CD4-positive, CD25-positive, alpha-beta regulatory T cell (primary cell): ENCODE measurements at regions not wholly inside any gene's neighbourhood (a gene's known extent, or its start where the extent isn't known, plus 50 kb on each side); places are given as distances from the start of the nearest gene placed in this dataset.
"Not testable (repeated sequence)": the region's sequence is repeated elsewhere in the genome, so short reads cannot be mapped to it uniquely, and the experiment has no call there.

Experiments
- ATAC-seq, 2 donors: fragments of 150-1000 bp; cut with Tn5 transposase; one replicate each; pipeline ENCODE4 v1.10.0; 2021; ENCODE audit warnings: low read depth in 2 of 2, moderate number of reproducible peaks in 2 of 2, moderate library complexity in 1 of 2
- DNase-seq, 3 donors: peaks; one replicate each; pipeline versions ENCODE4 v3.0.0 to v3.0.0-alpha.2; 2012 to 2022; ENCODE audit warnings: mixed read lengths in 1 of 3
- H3K27ac ChIP-seq: one replicate; pipeline ENCODE4 v1.7.0; 2013; ENCODE audit warnings: mild to moderate bottlenecking, low read length; ENCODE audit not compliant: insufficient read depth, poor library complexity, severe bottlenecking
- H3K27me3 ChIP-seq: one replicate; pipeline ENCODE4 v1.7.0; 2013; ENCODE audit warnings: low read length; ENCODE audit not compliant: control insufficient read depth, insufficient read depth
- H3K36me3 ChIP-seq: one replicate; pipeline ENCODE4 v1.7.0; 2013; ENCODE audit warnings: mild to moderate bottlenecking, low read length, moderate library complexity; ENCODE audit not compliant: control insufficient read depth, insufficient read depth
- H3K4me1 ChIP-seq: 2 replicates; pipeline ENCODE4 v1.7.0; 2013; ENCODE audit warnings: mild to moderate bottlenecking, low read length; ENCODE audit not compliant: insufficient read depth, control insufficient read depth, poor library complexity, severe bottlenecking
- H3K4me3 ChIP-seq: one replicate; pipeline ENCODE4 v1.7.0; 2013; ENCODE audit warnings: low read depth, mild to moderate bottlenecking, low read length, moderate library complexity
- H3K9me3 ChIP-seq, 2 experiments: 1 replicate in 1 of 2; 2 replicates in 1 of 2; pipeline ENCODE4 v1.7.0; 2013; ENCODE audit warnings: low read length in 2 of 2, mild to moderate bottlenecking in 1 of 2, moderate library complexity in 1 of 2; ENCODE audit not compliant: control insufficient read depth in 2 of 2
- H3K27ac Mint-ChIP-seq, 3 donors: one replicate each; pipeline ENCODE4 v1.8.0; 2020 to 2022; ENCODE audit warnings: mild to moderate bottlenecking in 3 of 3, mixed read lengths in 3 of 3, moderate library complexity in 2 of 3
- H3K27me3 Mint-ChIP-seq: one replicate; pipeline ENCODE4 v1.8.0; 2022; ENCODE audit warnings: mild to moderate bottlenecking, mixed read lengths
- H3K36me3 Mint-ChIP-seq: one replicate; pipeline ENCODE4 v1.8.0; 2020; ENCODE audit warnings: mixed read lengths
- H3K4me1 Mint-ChIP-seq, 4 donors: one replicate each; pipeline ENCODE4 v1.8.0; 2020 to 2022; ENCODE audit warnings: mixed read lengths in 4 of 4, mild to moderate bottlenecking in 1 of 4
- H3K4me3 Mint-ChIP-seq, 4 donors: one replicate each; pipeline ENCODE4 v1.8.0; 2020 to 2022; ENCODE audit warnings: mild to moderate bottlenecking in 4 of 4, mixed read lengths in 4 of 4, moderate library complexity in 3 of 4
- H3K9me3 Mint-ChIP-seq, 7 donors: one replicate each; pipeline ENCODE4 v1.8.0; 2020 to 2022; ENCODE audit warnings: mixed read lengths in 7 of 7, mild to moderate bottlenecking in 3 of 7, moderate library complexity in 2 of 7

DNA sequence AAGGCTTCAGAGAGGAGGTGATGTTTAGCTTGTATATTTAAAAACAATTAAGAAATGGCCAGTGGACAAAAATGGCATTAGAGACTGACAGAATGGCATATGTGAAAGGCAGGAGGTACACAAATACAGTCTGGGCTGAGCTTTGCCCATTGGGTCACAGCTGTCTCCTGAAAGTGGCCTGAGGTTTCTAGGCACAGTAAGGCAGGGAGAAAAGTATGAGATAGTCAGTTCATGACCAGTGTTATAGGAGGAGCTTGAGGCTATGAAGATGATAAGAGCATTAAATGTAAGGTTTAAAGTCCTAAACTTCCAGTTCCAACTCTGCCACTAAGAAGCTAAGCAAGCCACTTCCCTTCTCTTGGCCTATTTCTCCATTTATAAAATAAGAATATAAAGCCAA lies 111.2 kb upstream of the SETMAR start:
- Histone ChIP-seq H3K4me3 (no peak overlapping the region), H3K36me3 (no peaks in the 10 kb centered on the region), H3K27ac (no peak overlapping the region), H3K27me3 (no peaks in the 10 kb centered on the region), H3K9me3 (peaks cover 0 to 3% of the 10 kb centered on the region in 2 experiments), H3K4me1 (no peaks in the 10 kb centered on the region)
- Mint-ChIP-seq H3K27ac (no peak overlapping the region), H3K4me1 (no peaks in the 10 kb centered on the region), H3K4me3 (no peak overlapping the region), H3K9me3 (peaks cover 0 to 9% (median 5%) of the 10 kb centered on the region in 7 donors), H3K27me3 (no peaks in the 10 kb centered on the region), H3K36me3 (no peaks in the 10 kb centered on the region)
- ATAC-seq (no peak), DNase-seq (no peak)

DNA sequence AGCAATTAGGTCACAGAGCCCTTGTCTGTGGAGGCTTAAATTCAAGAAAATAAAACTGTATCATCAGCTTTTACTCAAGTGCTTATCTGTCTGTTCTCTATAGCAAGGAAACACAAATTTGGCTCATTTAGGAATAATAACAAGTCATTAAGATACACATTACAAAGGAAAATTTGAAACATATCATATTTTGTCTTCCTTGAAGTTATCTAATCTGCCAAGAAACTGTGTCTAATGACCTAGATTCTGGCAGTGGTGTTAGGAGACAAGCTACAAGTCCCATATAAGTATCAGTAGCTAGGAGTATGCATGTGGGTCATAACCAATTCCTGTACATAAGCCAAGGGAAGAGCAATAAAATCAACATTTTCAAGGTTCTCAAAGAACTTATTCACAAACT lies 108.2 kb upstream of the SETMAR start:
- H3K4me3 ChIP-seq = no peak overlapping the region
- no peaks in the 10 kb centered on the region for H3K27me3 Mint-ChIP-seq
- H3K36me3 Mint-ChIP-seq = no peaks in the 10 kb centered on the region
- H3K27ac Mint-ChIP-seq = no peak overlapping the region
- ATAC-seq = no peak
- no peak overlapping the region for H3K4me3 Mint-ChIP-seq
- H3K9me3 Mint-ChIP-seq = peaks cover 0 to 14% (median 6%) of the 10 kb centered on the region in 7 donors
- no peaks in the 10 kb centered on the region for H3K36me3 ChIP-seq
- H3K9me3 ChIP-seq = peaks cover 0 to 3% of the 10 kb centered on the region in 2 experiments
- no peak overlapping the region for H3K27ac ChIP-seq
- H3K4me1 ChIP-seq = no peaks in the 10 kb centered on the region
- no peaks in the 10 kb centered on the region for H3K27me3 ChIP-seq
- DNase-seq = no peak
- H3K4me1 Mint-ChIP-seq = no peaks in the 10 kb centered on the region

DNA sequence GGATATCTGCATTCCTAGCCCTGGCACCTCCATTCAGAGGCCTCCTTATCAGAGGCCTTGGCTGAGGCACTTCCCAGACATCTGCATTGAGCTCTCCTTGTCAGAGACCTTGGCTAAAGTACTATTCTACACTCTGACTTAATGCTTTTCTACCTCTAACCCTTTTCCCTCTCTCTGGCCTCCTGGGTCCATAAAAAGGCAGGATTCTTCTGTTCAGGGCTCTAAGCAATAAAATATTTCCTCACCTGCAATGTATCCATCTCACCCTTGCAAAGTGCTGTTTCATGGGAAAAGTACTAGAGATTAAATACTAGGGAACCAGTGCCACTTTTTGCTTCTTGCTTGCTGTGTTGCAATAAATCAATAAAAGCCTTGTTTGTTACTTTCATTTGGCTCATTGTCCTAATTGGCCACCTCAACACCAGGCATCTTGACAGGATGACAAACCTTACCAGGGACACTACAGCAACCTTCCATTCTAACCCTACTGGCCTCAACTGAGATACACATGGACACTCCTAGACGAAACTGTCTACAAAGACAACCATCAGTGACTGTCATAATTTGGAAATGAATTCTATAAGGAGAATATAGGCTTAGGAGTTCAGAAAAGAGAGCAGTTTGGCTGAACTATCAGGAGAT lies 106.5 kb upstream of the SETMAR start:
- H3K27me3 ChIP-seq = no peaks in the 10 kb centered on the region
- ATAC-seq (no peak), DNase-seq (no peak)
- no peak overlapping the region for H3K27ac ChIP-seq
- no peaks in the 10 kb centered on the region for H3K36me3 Mint-ChIP-seq
- no peaks in the 10 kb centered on the region for H3K27me3 Mint-ChIP-seq
- H3K4me3 ChIP-seq = no peak overlapping the region
- H3K36me3 ChIP-seq = no peaks in the 10 kb centered on the region
- H3K9me3 ChIP-seq = peaks cover 0 to 3% of the 10 kb centered on the region in 2 experiments
- no peak overlapping the region for H3K4me3 Mint-ChIP-seq
- peaks cover 0 to 10% (median 5%) of the 10 kb centered on the region in 7 donors for H3K9me3 Mint-ChIP-seq
- H3K4me1 ChIP-seq = no peaks in the 10 kb centered on the region
- H3K27ac Mint-ChIP-seq = no peak overlapping the region
- H3K4me1 Mint-ChIP-seq = no peaks in the 10 kb centered on the region

DNA sequence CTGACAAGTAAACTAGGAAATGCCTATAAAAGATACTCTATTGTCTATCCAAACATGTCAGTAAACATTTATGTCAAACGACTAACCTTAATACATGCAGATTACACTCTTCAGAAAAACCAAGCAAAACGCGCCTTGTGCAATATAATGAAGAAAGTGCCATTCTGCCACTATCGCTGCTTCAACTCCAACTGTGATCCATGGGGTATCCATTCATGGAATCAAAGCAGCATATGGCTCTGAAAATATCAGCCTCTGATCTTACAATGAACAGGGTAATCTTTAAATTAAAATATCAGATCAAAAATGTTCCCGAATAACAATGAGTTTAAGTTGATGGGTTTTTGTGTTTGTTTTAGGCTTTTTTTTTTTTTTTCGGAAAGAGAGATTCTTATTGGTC lies 105.5 kb upstream of the SETMAR start:
- ATAC-seq (no peak), DNase-seq (no peak)
- Histone ChIP-seq H3K9me3 (peaks cover 0 to 3% of the 10 kb centered on the region in 2 experiments), H3K27me3 (no peaks in the 10 kb centered on the region), H3K4me3 (no peak overlapping the region), H3K4me1 (no peaks in the 10 kb centered on the region), H3K27ac (no peak overlapping the region), H3K36me3 (no peaks in the 10 kb centered on the region)
- Mint-ChIP-seq H3K27ac (no peak overlapping the region), H3K36me3 (no peaks in the 10 kb centered on the region), H3K9me3 (peaks cover 0 to 10% (median 4%) of the 10 kb centered on the region in 7 donors), H3K27me3 (no peaks in the 10 kb centered on the region), H3K4me3 (no peak overlapping the region), H3K4me1 (no peaks in the 10 kb centered on the region)

DNA sequence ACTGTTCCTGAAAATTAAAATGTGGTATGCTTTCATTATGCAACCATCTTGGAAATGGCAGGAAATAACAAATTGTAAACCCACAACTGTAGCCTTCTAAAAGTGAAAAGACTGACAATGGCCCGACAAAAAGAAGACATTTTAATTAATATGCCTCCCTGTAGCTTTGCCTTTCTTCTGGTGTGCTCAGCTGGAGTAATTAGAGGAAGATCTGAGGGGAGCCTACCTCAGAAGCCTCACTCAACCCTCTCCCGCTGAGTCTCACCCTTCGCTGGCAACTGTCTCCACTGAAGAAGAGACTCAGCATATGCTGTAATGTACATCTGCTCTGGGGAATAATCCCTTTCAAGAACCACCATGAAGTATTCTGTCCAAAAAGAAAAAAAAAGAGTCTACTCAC lies 104.7 kb upstream of the SETMAR start:
- DNase-seq (no peak), ATAC-seq (no peak)
- Mint-ChIP-seq H3K4me1 (no peaks in the 10 kb centered on the region), H3K9me3 (peaks cover 0 to 11% (median 6%) of the 10 kb centered on the region in 7 donors), H3K36me3 (no peaks in the 10 kb centered on the region), H3K27me3 (no peaks in the 10 kb centered on the region), H3K4me3 (no peak overlapping the region), H3K27ac (no peak overlapping the region)
- Histone ChIP-seq H3K4me1 (no peaks in the 10 kb centered on the region), H3K4me3 (no peak overlapping the region), H3K36me3 (no peaks in the 10 kb centered on the region), H3K9me3 (peaks cover 0 to 1% of the 10 kb centered on the region in 2 experiments), H3K27me3 (no peaks in the 10 kb centered on the region), H3K27ac (no peak overlapping the region)

DNA sequence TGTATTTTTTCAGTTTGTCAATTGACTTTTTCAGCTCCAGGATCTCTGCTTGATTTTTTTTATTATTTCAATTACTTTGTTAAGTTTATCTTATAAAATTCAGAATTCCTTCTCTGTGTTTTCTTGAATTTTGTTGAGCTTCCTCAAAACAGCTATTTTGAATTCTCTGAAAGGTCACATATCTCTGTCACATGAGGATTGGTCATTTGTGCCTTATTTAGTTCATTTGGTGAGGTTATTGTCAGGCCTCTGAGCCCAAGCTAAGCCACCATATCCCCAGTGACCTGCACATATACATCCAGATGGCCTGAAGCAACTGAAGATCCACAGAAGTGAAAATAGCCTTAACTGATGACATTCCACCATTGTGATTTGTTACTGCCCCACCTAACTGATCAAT lies 98.4 kb upstream of the SETMAR start:
- H3K9me3 ChIP-seq, DNase-seq, ATAC-seq, H3K27ac Mint-ChIP-seq, H3K4me3 Mint-ChIP-seq, H3K27ac ChIP-seq, H3K27me3 ChIP-seq, H3K36me3 ChIP-seq, H3K27me3 Mint-ChIP-seq, H3K4me3 ChIP-seq, H3K36me3 Mint-ChIP-seq, H3K4me1 Mint-ChIP-seq, H3K4me1 ChIP-seq: not testable (repeated sequence)
- H3K9me3 Mint-ChIP-seq = peaks cover 3 to 15% (median 8%) of the 10 kb centered on the region in 7 donors

DNA sequence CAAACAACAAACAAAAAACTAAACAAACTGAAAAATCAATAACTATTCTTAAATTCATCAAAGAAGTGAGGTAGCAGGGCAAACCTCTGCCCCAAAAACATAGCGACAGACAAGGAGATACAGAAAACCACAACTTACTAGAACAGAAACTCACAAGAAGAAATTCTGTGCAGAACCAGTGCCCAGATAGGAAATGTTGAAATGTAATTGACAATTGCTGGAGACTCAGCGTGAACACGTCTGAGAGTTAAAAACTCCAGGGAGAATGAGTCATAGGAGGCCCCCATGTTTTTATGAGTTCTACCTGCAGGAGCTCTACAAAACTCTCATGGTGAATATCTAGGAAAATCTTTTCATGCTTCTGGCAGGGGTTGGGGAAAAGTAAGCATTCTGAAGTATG lies 95.5 kb upstream of the SETMAR start:
- H3K27ac Mint-ChIP-seq = no peak overlapping the region
- H3K27me3 Mint-ChIP-seq = peaks cover 4% of the 10 kb centered on the region

DNA sequence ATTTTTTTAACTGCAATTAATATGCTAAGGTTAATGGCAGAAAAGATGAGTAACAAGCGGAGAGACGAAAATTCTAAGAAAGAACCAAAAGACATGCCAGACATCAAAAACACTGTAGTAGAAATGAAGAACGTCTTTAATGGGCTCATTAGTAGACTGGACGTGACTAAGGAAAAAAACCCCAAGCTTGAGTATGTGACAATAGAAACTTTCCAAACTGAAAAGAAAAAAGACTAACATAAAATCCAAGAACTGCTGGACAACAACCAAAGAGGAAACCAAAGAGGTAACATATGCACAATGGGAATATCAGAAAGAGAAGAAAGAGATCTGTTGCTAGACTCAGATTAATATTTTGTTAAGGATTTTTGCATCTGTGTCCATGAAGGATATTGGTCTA lies 94.6 kb upstream of the SETMAR start:
- no peaks in the 10 kb centered on the region for H3K9me3 ChIP-seq
- no peak overlapping the region for H3K27ac Mint-ChIP-seq
- H3K4me1 Mint-ChIP-seq = no peaks in the 10 kb centered on the region
- DNase-seq (no peak), ATAC-seq (no peak)
- H3K4me3 Mint-ChIP-seq = no peak overlapping the region
- no peak overlapping the region for H3K4me3 ChIP-seq
- no peaks in the 10 kb centered on the region for H3K27me3 ChIP-seq
- H3K27me3 Mint-ChIP-seq = peaks cover 4% of the 10 kb centered on the region
- peaks cover 2 to 26% (median 9%) of the 10 kb centered on the region in 7 donors for H3K9me3 Mint-ChIP-seq
- no peaks in the 10 kb centered on the region for H3K36me3 Mint-ChIP-seq
- H3K36me3 ChIP-seq = no peaks in the 10 kb centered on the region
- no peaks in the 10 kb centered on the region for H3K4me1 ChIP-seq
- no peak overlapping the region for H3K27ac ChIP-seq

More for the DNA sequence above, 95.5 kb upstream of the SETMAR start:
- no peak for ATAC-seq
- no peak overlapping the region for H3K27ac ChIP-seq
- Mint-ChIP-seq H3K9me3 (peaks cover 3 to 18% (median 9%) of the 10 kb centered on the region in 7 donors), H3K4me3 (no peak overlapping the region), H3K4me1 (no peaks in the 10 kb centered on the region), H3K36me3 (no peaks in the 10 kb centered on the region)
- DNase-seq = no peak
- no peaks in the 10 kb centered on the region for H3K36me3 ChIP-seq
- no peaks in the 10 kb centered on the region for H3K9me3 ChIP-seq
- H3K4me1 ChIP-seq = no peaks in the 10 kb centered on the region
- H3K4me3 ChIP-seq = no peak overlapping the region
- H3K27me3 ChIP-seq = no peaks in the 10 kb centered on the region
